ENCODE measurements at regions not wholly inside any gene's neighbourhood (a gene's known extent, or its start where the extent isn't known, plus 50 kb on each side); places are given as distances from the start of the nearest gene placed in this dataset.

GRCh38 chr9:113772121-113772810 is 103.8 kb upstream of the ZNF618 start:
- no peak overlapping the region for H3K4me3 Mint-ChIP-seq
- H3K9me3 Mint-ChIP-seq = no peaks in the 10 kb centered on the region
- intact Hi-C loops (cut with micrococcal nuclease) = no loop called here
- no peak for DNase-seq (ENCODE audit: low spot score)
- H3K4me1 Mint-ChIP-seq (ENCODE audit: low read depth) = no peaks in the 10 kb centered on the region
- no peaks in the 10 kb centered on the region for H3K36me3 Mint-ChIP-seq (ENCODE audit: low read depth)
- H3K27ac Mint-ChIP-seq = no peak overlapping the region
- H3K27me3 Mint-ChIP-seq (ENCODE audit: insufficient read depth) = no peaks in the 10 kb centered on the region

GRCh38 chr9:113774963-113775362 is 101.1 kb upstream of the ZNF618 start:
- Mint-ChIP-seq H3K4me3 (no peak overlapping the region), H3K27me3 (ENCODE audit: insufficient read depth) (no peaks in the 10 kb centered on the region)
- DNase-seq (ENCODE audit: low spot score) = no peak

DNA sequence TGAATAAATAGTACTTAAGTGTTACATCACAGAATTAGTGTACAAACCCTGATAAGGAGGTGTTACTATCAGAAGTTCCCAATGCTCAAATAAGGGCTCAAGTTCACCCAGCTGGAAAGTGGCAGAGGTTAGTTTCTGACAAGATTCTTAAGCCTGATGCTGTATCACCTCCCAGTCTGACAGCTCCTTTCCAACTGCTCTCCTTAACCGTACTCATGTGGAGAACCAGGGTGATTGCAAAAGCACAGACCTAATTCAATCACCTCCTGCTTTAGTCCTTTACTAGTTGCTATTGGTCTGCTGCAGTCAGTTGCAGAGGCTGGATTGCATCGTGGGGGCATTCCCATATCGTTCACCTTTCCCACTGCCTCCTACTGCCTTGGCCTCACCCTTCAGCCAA is 100.4 kb upstream of the ZNF618 start:
- no peak overlapping the region for H3K27ac Mint-ChIP-seq
- H3K9me3 Mint-ChIP-seq = no peaks in the 10 kb centered on the region
- H3K4me1 Mint-ChIP-seq (ENCODE audit: low read depth) = no peaks in the 10 kb centered on the region
- H3K4me3 Mint-ChIP-seq = no peak overlapping the region
- H3K27me3 Mint-ChIP-seq (ENCODE audit: insufficient read depth) = no peaks in the 10 kb centered on the region
- DNase-seq (ENCODE audit: low spot score) = no peak
- intact Hi-C loops (cut with micrococcal nuclease) = no loop called here
- no peaks in the 10 kb centered on the region for H3K36me3 Mint-ChIP-seq (ENCODE audit: low read depth)

More at GRCh38 chr9:113774963-113775362, 101.1 kb upstream of the ZNF618 start:
- H3K36me3 Mint-ChIP-seq (ENCODE audit: low read depth) = no peaks in the 10 kb centered on the region
- H3K9me3 Mint-ChIP-seq = no peaks in the 10 kb centered on the region
- intact Hi-C loops (cut with micrococcal nuclease) = no loop called here
- H3K27ac Mint-ChIP-seq = no peak overlapping the region
- H3K4me1 Mint-ChIP-seq (ENCODE audit: low read depth) = no peaks in the 10 kb centered on the region

DNA sequence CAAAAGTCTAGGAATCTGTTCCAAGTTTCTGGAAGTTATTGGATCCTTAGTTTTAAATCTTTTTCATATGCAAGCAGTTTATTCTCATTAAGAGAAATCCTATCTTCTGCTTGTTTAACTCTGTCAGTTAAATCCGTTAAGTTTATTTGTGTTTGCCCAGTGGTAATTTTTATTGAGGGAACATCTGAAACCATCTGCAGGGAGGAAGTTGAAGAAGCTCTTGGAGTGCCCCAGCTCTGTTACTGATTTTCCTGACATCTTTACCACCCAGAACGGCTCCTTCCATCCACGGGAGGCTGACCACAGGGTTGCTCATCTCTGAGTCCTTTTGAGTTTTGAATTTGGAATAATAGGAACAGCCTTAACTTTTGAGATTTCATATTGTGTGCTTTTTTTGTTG is 99.9 kb upstream of the ZNF618 start:
- no peaks in the 10 kb centered on the region for H3K9me3 Mint-ChIP-seq

GRCh38 chr9:113781381-113781780 is 94.7 kb upstream of the ZNF618 start:
- H3K4me3 Mint-ChIP-seq = no peak overlapping the region
- intact Hi-C loops (cut with micrococcal nuclease) = no loop called here
- no peaks in the 10 kb centered on the region for H3K4me1 Mint-ChIP-seq (ENCODE audit: low read depth)
- H3K36me3 Mint-ChIP-seq (ENCODE audit: low read depth) = no peaks in the 10 kb centered on the region
- no peak for DNase-seq (ENCODE audit: low spot score)
- H3K27ac Mint-ChIP-seq = no peak overlapping the region
- peaks cover 1% of the 10 kb centered on the region for H3K27me3 Mint-ChIP-seq (ENCODE audit: insufficient read depth)
- no peaks in the 10 kb centered on the region for H3K9me3 Mint-ChIP-seq

More for the DNA sequence above, 99.9 kb upstream of the ZNF618 start:
- no peak overlapping the region for H3K4me3 Mint-ChIP-seq
- no peak overlapping the region for H3K27ac Mint-ChIP-seq
- H3K36me3 Mint-ChIP-seq (ENCODE audit: low read depth) = no peaks in the 10 kb centered on the region
- no peaks in the 10 kb centered on the region for H3K4me1 Mint-ChIP-seq (ENCODE audit: low read depth)
- no peaks in the 10 kb centered on the region for H3K27me3 Mint-ChIP-seq (ENCODE audit: insufficient read depth)
- intact Hi-C loops (cut with micrococcal nuclease) = no loop called here
- DNase-seq (ENCODE audit: low spot score) = no peak

- H3K36me3 Mint-ChIP-seq (ENCODE audit: low read depth) = no peaks in the 10 kb centered on the region
- no peaks in the 10 kb centered on the region for H3K4me1 Mint-ChIP-seq (ENCODE audit: low read depth)
- no peak overlapping the region for H3K27ac Mint-ChIP-seq
- H3K4me3 Mint-ChIP-seq = no peak overlapping the region
- H3K9me3 Mint-ChIP-seq = no peaks in the 10 kb centered on the region
- peaks cover 1% of the 10 kb centered on the region for H3K27me3 Mint-ChIP-seq (ENCODE audit: insufficient read depth)
- intact Hi-C loops (cut with micrococcal nuclease) = no loop called here
- no peak for DNase-seq (ENCODE audit: low spot score)
Observed at GRCh38 chr9:113781896-113782295, 94.2 kb upstream of the ZNF618 start.

- Mint-ChIP-seq H3K4me3 (no peak overlapping the region), H3K9me3 (no peaks in the 10 kb centered on the region), H3K4me1 (ENCODE audit: low read depth) (no peaks in the 10 kb centered on the region), H3K27me3 (ENCODE audit: insufficient read depth) (peaks cover 4% of the 10 kb centered on the region), H3K36me3 (ENCODE audit: low read depth) (no peaks in the 10 kb centered on the region), H3K27ac (no peak overlapping the region)
- no peak for DNase-seq (ENCODE audit: low spot score)
- intact Hi-C loops (cut with micrococcal nuclease) = no loop called here
Observed at GRCh38 chr9:113783475-113783874, 92.6 kb upstream of the ZNF618 start.

DNA sequence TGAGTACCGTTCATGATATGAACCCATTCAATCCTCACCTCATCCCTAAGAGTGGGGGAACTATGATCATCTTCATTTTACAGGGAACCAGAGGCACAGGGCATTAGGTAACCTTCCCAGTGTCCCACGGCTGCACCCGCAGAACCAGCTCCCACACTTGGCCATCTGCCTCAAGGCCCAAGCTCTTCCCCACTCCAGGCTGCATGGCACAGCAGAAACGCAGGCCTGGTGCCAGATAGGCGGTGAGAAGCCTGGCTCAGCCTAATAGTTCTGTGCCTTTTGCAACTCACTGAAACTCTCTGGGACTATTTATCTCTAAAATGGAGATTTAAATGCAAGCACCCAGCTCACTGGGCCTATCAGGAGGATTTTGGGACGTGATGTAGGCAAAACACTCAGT is 90.8 kb upstream of the ZNF618 start:
- Mint-ChIP-seq H3K27ac (no peak overlapping the region), H3K27me3 (ENCODE audit: insufficient read depth) (peaks cover 6% of the 10 kb centered on the region), H3K9me3 (no peaks in the 10 kb centered on the region), H3K4me1 (ENCODE audit: low read depth) (no peaks in the 10 kb centered on the region), H3K36me3 (ENCODE audit: low read depth) (no peaks in the 10 kb centered on the region), H3K4me3 (no peak overlapping the region)
- no peak for DNase-seq (ENCODE audit: low spot score)
- intact Hi-C loops (cut with micrococcal nuclease) = no loop called here

DNA sequence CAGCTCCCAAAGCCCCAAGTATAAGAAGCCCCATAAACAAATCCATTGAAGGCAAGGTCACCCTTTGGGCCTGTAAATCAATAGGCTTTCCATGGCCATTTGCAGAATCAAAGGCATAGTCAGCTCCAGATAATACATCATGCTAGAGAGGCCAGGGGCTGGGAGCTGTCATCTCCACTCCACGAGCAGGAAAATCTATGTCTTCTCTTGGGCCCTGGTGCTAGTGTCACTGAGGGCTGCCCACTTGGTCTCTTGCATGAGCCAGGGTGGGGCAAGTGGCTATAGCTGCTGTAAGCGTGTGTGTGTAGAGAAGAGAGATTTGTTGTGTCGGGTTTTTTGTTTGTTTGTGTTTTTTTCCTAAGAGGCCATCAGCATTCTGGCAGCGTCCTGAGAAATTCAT is 90.0 kb upstream of the ZNF618 start:
- Mint-ChIP-seq H3K9me3 (peaks cover 3% of the 10 kb centered on the region), H3K4me1 (ENCODE audit: low read depth) (no peaks in the 10 kb centered on the region), H3K36me3 (ENCODE audit: low read depth) (no peaks in the 10 kb centered on the region), H3K27ac (no peak overlapping the region), H3K27me3 (ENCODE audit: insufficient read depth) (peaks cover 6% of the 10 kb centered on the region), H3K4me3 (no peak overlapping the region)
- no peak for DNase-seq (ENCODE audit: low spot score)
- intact Hi-C loops (cut with micrococcal nuclease) = no loop called here

- DNase-seq (ENCODE audit: low spot score) = no peak
- Mint-ChIP-seq H3K27me3 (ENCODE audit: insufficient read depth) (peaks cover 6% of the 10 kb centered on the region), H3K27ac (no peak overlapping the region), H3K4me3 (no peak overlapping the region), H3K9me3 (peaks cover 5% of the 10 kb centered on the region), H3K36me3 (ENCODE audit: low read depth) (no peaks in the 10 kb centered on the region), H3K4me1 (ENCODE audit: low read depth) (no peaks in the 10 kb centered on the region)
- intact Hi-C loops (cut with micrococcal nuclease) = no loop called here
Observed at GRCh38 chr9:113787871-113788270, 88.2 kb upstream of the ZNF618 start.

DNA sequence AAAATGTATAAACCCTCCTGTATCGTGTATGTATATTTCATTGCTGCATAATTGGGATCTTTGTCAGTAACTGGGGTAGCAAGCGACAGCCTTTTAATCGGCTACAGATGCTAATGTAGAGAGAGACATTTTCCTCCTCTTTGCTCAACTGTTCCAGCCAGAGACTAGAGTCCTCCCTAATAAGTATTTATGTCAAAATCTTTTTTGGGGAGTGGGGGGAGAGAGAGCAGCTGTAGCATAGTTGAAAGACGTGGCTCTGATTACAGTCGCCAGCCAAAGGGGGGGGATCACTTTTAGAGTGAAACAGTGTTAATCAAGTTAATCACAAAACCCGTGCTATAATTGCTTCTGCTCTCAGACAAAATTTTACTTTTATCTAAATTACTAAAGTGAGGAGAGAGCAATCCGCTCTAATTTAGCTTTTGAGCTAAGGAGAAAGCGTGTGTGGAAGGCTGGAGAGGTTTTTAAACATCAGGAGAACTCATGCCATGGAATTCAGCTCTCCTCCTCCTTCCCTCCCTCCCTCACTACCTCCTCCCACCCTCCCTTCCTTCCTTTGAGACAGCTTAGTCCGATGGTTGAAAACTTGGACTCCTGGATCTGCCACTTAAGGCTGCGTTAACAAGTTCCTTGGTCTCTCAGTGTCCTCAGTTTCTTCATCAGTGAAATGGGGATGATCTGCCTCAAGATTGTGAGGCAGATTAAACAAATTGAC is 87.3 kb upstream of the ZNF618 start:
- no peaks in the 10 kb centered on the region for H3K4me1 Mint-ChIP-seq (ENCODE audit: low read depth)
- no peak for DNase-seq (ENCODE audit: low spot score)
- H3K27me3 Mint-ChIP-seq (ENCODE audit: insufficient read depth) = peaks cover 6% of the 10 kb centered on the region
- intact Hi-C loops (cut with micrococcal nuclease) = no loop called here
- H3K4me3 Mint-ChIP-seq = no peak overlapping the region
- peaks cover 5% of the 10 kb centered on the region for H3K9me3 Mint-ChIP-seq
- H3K36me3 Mint-ChIP-seq (ENCODE audit: low read depth) = no peaks in the 10 kb centered on the region
- H3K27ac Mint-ChIP-seq = no peak overlapping the region

DNA sequence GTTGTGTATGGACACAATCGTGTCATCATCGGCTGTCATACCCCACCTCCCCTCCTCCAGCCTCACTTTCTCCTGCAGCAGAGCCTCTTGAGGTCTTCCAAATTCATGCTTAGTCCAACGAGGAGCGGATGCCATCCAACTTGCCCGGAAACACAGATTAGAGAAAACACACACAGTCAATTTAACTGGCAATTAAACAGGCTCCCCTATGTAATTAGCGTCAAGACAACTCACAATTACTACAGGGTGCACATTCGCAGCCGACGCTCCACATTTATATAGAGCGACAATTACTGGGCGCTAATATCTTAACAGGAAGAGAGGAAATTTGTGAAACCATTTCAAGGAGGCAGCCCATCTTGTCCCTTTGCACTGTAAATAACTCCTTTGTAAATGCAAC is 86.0 kb upstream of the ZNF618 start:
- intact Hi-C loops (cut with micrococcal nuclease) = no loop called here
- H3K27ac Mint-ChIP-seq = no peak overlapping the region
- DNase-seq (ENCODE audit: low spot score) = no peak
- H3K4me1 Mint-ChIP-seq (ENCODE audit: low read depth) = no peaks in the 10 kb centered on the region
- no peak overlapping the region for H3K4me3 Mint-ChIP-seq
- H3K36me3 Mint-ChIP-seq (ENCODE audit: low read depth) = no peaks in the 10 kb centered on the region
- H3K27me3 Mint-ChIP-seq (ENCODE audit: insufficient read depth) = peaks cover 6% of the 10 kb centered on the region
- H3K9me3 Mint-ChIP-seq = peaks cover 5% of the 10 kb centered on the region

DNA sequence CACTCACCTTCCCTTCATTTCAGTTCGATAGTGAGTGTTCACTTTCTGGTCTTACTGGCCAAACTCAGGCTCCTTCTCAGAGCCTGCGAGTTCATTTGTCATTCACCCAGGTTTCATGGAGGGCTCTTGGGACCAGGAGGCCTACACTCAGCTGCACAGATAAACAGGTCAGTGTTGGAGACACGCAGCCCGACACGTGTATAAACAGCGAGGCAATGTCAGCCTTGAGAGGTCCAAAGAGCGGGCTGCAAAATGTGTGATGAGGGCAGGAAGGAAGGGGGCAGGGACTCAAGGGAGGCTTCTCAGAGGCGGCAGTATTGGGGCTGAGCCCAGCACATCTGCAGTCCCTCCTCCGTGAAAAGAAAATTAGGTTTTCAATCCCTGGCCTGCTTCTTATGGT is 82.6 kb upstream of the ZNF618 start:
- DNase-seq (ENCODE audit: low spot score) = no peak
- Mint-ChIP-seq H3K27ac (no peak overlapping the region), H3K36me3 (ENCODE audit: low read depth) (no peaks in the 10 kb centered on the region), H3K9me3 (peaks cover 5% of the 10 kb centered on the region), H3K27me3 (ENCODE audit: insufficient read depth) (peaks cover 3% of the 10 kb centered on the region), H3K4me1 (ENCODE audit: low read depth) (no peaks in the 10 kb centered on the region), H3K4me3 (no peak overlapping the region)
- intact Hi-C loops (cut with micrococcal nuclease) = no loop called here

All from activated T-helper 1 cell treated with anti-CD3 and anti-CD28 coated beads, Interleukin-12 subunit alpha, Interleukin-12 subunit beta, Interleukin-2, Interleukin-4 antibody, amounts not matched to agents 30 ng/mL and 10 ng/mL and 1 ng/mL, durations not matched to agents 14 hours and 24 hours and 36 hours (primary cell).